ENCODE measurements at regions not wholly inside any gene's neighbourhood (a gene's known extent, or its start where the extent isn't known, plus 50 kb on each side); places are given as distances from the start of the nearest gene placed in this dataset.
A peak's percentile ranks its signal among the peaks of the same experiment; 100 is the strongest.

DNA sequence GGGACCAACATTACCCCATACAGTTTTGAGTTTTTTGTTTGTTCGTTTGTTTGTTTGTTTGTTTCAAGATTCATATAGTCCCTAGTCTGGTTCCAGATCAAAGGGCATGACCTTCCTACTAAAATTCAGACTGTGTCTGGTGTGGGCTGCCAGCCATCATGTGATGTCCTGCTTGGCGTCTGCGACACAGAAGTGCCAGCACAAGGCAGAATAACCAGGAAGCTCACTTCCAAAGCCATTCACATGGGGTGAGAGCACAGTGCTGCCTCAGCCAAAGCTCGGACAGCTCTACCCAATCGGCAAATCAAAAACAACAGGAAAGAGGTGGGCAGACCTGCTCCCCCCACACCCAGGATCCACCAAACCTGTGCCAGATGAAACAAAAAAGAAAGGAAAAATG lies 142.6 kb upstream of the THBS1 start:
- no peak overlapping the region for H3K4me3 ChIP-seq (ENCODE audit: low read depth, poor library complexity, severe bottlenecking)
- intact Hi-C loops (cut with DNase I; ENCODE audit: low total_unique reads), result no loop called here
- TF ChIP-seq, protein P1, sequence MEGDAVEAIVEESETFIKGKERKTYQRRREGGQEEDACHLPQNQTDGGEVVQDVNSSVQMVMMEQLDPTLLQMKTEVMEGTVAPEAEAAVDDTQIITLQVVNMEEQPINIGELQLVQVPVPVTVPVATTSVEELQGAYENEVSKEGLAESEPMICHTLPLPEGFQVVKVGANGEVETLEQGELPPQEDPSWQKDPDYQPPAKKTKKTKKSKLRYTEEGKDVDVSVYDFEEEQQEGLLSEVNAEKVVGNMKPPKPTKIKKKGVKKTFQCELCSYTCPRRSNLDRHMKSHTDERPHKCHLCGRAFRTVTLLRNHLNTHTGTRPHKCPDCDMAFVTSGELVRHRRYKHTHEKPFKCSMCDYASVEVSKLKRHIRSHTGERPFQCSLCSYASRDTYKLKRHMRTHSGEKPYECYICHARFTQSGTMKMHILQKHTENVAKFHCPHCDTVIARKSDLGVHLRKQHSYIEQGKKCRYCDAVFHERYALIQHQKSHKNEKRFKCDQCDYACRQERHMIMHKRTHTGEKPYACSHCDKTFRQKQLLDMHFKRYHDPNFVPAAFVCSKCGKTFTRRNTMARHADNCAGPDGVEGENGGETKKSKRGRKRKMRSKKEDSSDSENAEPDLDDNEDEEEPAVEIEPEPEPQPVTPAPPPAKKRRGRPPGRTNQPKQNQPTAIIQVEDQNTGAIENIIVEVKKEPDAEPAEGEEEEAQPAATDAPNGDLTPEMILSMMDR (IDR thresholded peaks at IDR 0.05), result no peak
- TF ChIP-seq POLR2A (IDR thresholded peaks at IDR 0.05), result no peak
- peak in 1 of 2 donors; percentile 39 for DNase-seq (ENCODE audit: low spot score in 2 of 2)
- WGBS, 2 donors, result 52 to 53% methylated on average over 5 of the region's 5 CpGs

DNA sequence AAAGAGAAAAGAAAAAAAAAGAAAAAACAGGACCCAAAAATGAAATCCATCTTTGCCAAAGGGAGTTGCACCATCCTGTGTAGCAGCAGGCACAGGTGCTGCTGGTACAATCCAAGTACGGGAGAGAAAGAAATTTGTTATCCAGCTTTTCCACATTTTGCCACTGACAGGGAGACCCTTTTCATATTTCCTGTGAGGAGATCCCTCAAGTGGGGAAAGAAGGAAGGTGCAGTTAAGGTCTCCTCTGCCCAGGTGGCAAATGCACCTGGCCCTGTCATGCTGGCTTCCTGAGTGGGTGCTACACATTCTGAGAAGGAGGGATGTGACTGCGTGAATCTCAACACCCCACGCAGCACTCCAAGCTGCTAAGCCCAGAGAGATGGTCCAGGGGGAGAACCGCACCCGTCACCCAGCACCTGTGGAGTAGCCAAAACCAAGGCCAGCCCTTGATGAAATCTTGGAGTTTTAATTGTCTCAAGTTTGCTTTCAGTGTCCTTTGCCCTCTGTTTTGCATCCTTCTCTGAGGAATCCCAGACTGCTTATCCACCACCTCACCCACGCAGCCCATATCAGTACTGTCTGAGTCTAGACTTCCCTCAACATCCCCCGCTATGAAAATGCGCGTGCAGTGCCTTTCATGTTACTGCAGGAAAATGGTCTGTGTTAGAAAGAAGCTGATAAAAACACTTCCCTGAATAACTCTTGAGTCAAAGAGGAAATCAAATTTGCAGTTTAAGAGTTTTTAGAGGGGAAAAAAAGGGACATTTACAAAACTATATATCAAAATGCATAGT lies 141.9 kb upstream of the THBS1 start:
- intact Hi-C loops (cut with DNase I; ENCODE audit: low total_unique reads), result no loop called here
- no peak for DNase-seq (ENCODE audit: low spot score in 2 of 2)
- 86 to 93% methylated on average over 9 of the region's 9 CpGs for WGBS, 2 donors
- TF ChIP-seq, protein P1 (IDR thresholded peaks at IDR 0.05), result no peak
- no peak for TF ChIP-seq POLR2A (IDR thresholded peaks at IDR 0.05)
- no peak overlapping the region for H3K4me3 ChIP-seq (ENCODE audit: low read depth, poor library complexity, severe bottlenecking)

DNA sequence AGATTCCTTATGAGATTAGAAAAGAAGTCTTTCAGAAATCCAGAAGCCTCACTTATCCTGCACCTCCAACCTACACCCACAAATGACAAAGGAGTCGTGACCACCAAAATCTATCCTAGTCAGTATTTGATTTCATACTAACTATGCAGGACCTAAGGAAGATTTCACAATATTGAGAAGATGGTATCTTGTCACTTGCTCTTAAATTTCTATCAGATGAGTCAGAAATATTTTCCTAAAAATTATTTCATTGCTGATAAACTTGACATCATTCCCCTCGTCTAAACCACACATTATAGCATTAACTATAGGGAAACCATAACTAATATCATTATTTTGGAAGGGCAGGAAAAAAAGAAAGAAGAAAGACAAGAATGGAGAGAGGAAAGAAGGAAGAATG lies 138.0 kb upstream of the THBS1 start:
- WGBS, 2 donors, result 57 to 69% methylated on average over 2 of the region's 2 CpGs
- no peak overlapping the region for H3K4me3 ChIP-seq (ENCODE audit: low read depth, poor library complexity, severe bottlenecking)
- intact Hi-C loops (cut with DNase I; ENCODE audit: low total_unique reads), result no loop called here
- DNase-seq (ENCODE audit: low spot score in 2 of 2), result no peak
- TF ChIP-seq, protein P1 (IDR thresholded peaks at IDR 0.05), result no peak
- TF ChIP-seq POLR2A (IDR thresholded peaks at IDR 0.05), result no peak

DNA sequence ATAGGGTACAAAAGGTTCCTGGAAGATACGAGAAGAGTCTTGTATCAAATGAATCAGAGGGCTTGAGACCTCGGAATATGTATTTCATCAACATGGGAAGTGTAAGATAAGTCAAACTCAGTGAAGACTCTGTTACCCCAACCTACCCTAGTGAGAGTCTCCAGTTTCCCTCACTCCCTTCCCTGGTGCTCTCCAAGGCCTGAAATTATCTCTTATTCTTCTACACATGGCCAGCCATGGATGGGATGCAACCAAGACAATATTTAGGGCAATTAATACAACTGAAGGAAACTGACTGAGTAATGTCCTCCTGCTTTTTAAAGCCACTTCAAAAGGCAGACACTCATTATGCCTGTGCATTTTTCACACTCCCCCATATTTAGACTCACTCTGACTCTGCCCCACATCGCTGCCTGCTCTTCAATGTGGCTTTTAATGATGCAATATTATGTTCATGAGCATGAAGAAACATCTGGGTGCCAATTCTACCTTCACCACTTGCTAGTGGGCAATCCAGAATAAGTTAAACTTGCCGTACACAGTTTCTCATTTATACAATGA lies 137.1 kb upstream of the THBS1 start:
- H3K4me3 ChIP-seq (ENCODE audit: low read depth, poor library complexity, severe bottlenecking), result no peak overlapping the region
- intact Hi-C loops (cut with DNase I; ENCODE audit: low total_unique reads), result no loop called here
- 95 to 96% methylated on average over 4 of the region's 4 CpGs for WGBS, 2 donors
- no peak for TF ChIP-seq POLR2A (IDR thresholded peaks at IDR 0.05)
- DNase-seq (ENCODE audit: low spot score in 2 of 2), result no peak

DNA sequence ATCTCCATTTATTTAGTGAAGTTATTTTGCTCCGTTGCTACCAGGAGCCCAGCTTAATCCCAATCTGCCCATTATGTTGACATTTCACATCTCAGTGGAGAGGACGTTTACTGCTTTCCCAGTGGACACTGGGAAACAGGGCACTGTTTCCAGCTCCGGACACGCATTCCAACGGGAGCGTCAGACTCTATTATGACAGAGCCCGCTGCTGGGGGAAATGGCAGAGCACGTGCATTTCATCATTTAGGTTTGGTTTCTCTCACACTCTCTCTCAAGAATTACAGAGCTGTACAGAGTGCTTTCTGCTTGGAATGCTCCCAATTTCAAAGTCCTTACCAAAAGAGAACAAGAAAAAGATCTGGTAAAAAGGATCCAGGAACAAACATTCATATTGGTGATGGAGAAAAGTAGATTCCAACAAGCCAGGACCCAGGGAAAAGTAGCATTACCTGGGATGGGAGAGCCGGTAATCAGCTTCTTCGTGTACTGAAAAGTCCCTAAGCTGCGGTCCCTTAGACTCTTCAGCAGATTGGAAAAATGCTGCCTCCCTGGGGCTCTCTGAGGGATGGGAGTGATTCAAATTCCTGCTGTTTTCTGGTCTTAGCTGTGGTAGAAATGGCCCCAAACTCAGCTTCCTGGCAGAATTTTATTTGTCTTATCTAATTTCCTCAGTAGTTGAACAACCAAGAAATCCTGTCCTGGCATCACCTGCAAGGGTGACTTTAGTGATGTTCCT lies 136.0 kb upstream of the THBS1 start:
- 78 to 91% methylated on average over 11 of the region's 11 CpGs for WGBS, 2 donors
- DNase-seq (ENCODE audit: low spot score in 2 of 2), result no peak
- intact Hi-C loops (cut with DNase I; ENCODE audit: low total_unique reads), result no loop called here
- H3K4me3 ChIP-seq (ENCODE audit: low read depth, poor library complexity, severe bottlenecking), result no peak overlapping the region
- TF ChIP-seq POLR2A (IDR thresholded peaks at IDR 0.05), result no peak
- TF ChIP-seq, protein P1 (IDR thresholded peaks at IDR 0.05), result no peak

DNA sequence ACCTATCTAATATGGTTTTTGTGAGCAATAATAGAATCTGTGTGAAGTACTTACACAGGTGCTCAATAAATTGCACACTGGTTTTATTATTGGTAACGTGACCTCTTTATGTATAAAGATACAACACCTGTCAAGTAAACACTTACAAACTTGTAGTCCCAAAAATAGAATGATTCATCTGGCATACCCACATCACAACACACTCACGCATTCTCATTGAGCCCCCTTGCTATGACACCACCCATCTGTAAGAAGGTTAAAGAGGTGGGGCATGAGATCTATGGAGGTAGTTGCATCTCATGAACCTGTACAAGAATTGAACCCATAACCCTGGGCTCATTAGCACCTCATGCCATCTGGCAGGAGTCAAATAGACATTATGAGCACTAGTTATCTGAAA lies 134.9 kb upstream of the THBS1 start:
- no peak overlapping the region for H3K4me3 ChIP-seq (ENCODE audit: low read depth, poor library complexity, severe bottlenecking)
- 91% methylated on average over 2 of the region's 2 CpGs for WGBS, 2 donors
- no peak for TF ChIP-seq POLR2A (IDR thresholded peaks at IDR 0.05)
- TF ChIP-seq, protein P1 (IDR thresholded peaks at IDR 0.05), result no peak
- DNase-seq (ENCODE audit: low spot score in 2 of 2), result no peak
- intact Hi-C loops (cut with DNase I; ENCODE audit: low total_unique reads), result no loop called here

Data from lower leg skin (tissue), 4 donors.